HL-60 (cell line): ENCODE measurements at regions not wholly inside any gene's neighbourhood (a gene's known extent, or its start where the extent isn't known, plus 50 kb on each side); places are given as distances from the start of the nearest gene placed in this dataset.

ENCODE experiments used
- DNase-seq, 2 experiments: peaks; one replicate each; pipeline ENCODE4 v3.0.0-alpha.2; 2010 to 2020; ENCODE audit warnings: low read depth in 1 of 2, low spot score in 1 of 2
- H3K27ac ChIP-seq: fragments of 250-450 bp; sonication (Bioruptor Pico); replicated peaks from 2 replicates; pipeline ENCODE4 v1.5.1; 2020; ENCODE audit warnings: mild to moderate bottlenecking, moderate library complexity
- H3K27me3 ChIP-seq: fragments of 250-450 bp; sonication (Bioruptor Pico); 2 replicates; pipeline ENCODE4 v1.5.1; 2021; ENCODE audit warnings: mild to moderate bottlenecking, moderate library complexity; ENCODE audit not compliant: insufficient read depth, poor library complexity, severe bottlenecking
- H3K4me3 ChIP-seq: replicated peaks from 2 replicates; pipeline ENCODE4 v1.5.1; 2011; ENCODE audit warnings: mild to moderate bottlenecking, control low read depth, low read length; ENCODE audit not compliant: insufficient read depth
- CTCF ChIP-seq: IDR thresholded peaks from one replicate; pipeline ENCODE4 v1.5.1; 2011; ENCODE audit warnings: low read length, control low read depth, inconsistent platforms; ENCODE audit not compliant: insufficient read depth
- GABPA ChIP-seq: IDR thresholded peaks from 2 replicates; pipeline ENCODE4 v1.6.1; 2012; ENCODE audit warnings: low read depth
- POLR2AphosphoS5 ChIP-seq: IDR thresholded peaks from 2 replicates; pipeline ENCODE4 v1.6.1; 2012; ENCODE audit warnings: low read depth
- SPI1 ChIP-seq: IDR thresholded peaks from 2 replicates; pipeline ENCODE4 v1.6.1; 2012; ENCODE audit warnings: low read depth, mild to moderate bottlenecking, borderline replicate concordance
- TF ChIP-seq, protein P1 (sequence below): IDR thresholded peaks from 2 replicates; pipeline ENCODE4 v1.6.1; 2012; ENCODE audit warnings: low read depth; ENCODE audit not compliant: insufficient replicate concordance

GRCh38 chr21:32141318-32141633 lies 137.6 kb downstream of the MIS18A start:
- H3K27ac ChIP-seq: no peak overlapping the region
- no peak overlapping the region for H3K4me3 ChIP-seq
- no peaks in the 10 kb centered on the region for H3K27me3 ChIP-seq
- no peak for TF ChIP-seq SPI1
- TF ChIP-seq, protein P1, sequence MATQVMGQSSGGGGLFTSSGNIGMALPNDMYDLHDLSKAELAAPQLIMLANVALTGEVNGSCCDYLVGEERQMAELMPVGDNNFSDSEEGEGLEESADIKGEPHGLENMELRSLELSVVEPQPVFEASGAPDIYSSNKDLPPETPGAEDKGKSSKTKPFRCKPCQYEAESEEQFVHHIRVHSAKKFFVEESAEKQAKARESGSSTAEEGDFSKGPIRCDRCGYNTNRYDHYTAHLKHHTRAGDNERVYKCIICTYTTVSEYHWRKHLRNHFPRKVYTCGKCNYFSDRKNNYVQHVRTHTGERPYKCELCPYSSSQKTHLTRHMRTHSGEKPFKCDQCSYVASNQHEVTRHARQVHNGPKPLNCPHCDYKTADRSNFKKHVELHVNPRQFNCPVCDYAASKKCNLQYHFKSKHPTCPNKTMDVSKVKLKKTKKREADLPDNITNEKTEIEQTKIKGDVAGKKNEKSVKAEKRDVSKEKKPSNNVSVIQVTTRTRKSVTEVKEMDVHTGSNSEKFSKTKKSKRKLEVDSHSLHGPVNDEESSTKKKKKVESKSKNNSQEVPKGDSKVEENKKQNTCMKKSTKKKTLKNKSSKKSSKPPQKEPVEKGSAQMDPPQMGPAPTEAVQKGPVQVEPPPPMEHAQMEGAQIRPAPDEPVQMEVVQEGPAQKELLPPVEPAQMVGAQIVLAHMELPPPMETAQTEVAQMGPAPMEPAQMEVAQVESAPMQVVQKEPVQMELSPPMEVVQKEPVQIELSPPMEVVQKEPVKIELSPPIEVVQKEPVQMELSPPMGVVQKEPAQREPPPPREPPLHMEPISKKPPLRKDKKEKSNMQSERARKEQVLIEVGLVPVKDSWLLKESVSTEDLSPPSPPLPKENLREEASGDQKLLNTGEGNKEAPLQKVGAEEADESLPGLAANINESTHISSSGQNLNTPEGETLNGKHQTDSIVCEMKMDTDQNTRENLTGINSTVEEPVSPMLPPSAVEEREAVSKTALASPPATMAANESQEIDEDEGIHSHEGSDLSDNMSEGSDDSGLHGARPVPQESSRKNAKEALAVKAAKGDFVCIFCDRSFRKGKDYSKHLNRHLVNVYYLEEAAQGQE: no peak
- TF ChIP-seq GABPA: no peak
- no peak for TF ChIP-seq POLR2AphosphoS5
- no peak for TF ChIP-seq CTCF
- no peak for DNase-seq

DNA sequence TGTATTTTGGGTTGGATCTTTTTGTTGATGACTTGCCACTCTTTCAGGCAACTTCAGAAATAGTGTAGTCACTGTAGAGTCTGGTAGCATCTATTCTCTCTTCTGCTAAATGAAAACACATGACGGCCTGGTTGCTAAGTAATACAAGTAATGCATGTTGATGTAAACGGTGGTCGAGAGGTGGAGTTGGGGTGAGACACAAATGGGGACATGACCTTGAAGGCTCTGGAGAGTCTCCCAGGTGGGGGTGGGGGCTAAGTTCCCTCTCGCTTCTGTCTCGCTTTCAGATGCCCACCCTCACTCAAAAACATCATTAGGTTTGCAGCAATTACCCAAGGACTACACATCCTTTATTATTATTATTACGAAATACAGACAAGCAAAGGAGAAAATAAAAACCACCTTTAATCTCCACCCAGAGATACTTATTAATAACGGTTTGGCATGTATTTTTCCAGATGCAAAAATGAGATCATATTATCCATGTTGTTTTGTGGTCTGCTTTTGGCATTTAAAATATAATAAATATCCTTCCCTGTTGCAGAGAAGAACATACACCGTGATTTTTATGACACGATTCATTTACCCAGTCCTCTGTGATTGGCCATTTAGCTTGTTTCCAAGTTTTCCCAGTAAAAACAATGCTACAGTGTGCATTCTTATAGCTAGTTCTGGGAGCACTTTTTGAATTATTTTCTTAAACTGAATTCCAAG lies 138.1 kb downstream of the MIS18A start:
- H3K4me3 ChIP-seq: no peak overlapping the region
- DNase-seq: no peak
- no peak overlapping the region for H3K27ac ChIP-seq
- no peaks in the 10 kb centered on the region for H3K27me3 ChIP-seq
- TF ChIP-seq POLR2AphosphoS5: no peak
- TF ChIP-seq GABPA: no peak

DNA sequence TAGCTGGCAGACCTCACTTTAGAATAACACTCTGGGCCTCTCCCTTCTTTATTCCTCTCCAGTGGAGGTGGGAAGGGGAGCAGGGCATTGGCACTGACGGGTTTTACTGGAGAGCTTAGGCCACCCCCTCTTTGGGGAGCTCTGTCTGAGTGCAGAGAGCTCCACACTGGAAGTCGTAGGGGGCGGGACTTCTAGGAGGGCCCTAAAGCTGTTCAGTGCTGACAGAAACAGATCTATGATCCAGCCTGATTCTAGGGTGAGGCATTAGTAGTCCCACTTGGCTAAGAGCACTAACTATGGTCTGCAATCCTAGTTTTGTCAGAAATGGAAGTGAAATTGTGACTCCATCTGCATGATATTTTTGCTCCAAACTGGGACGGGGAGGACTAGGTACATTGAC lies 138.7 kb downstream of the MIS18A start:
- TF ChIP-seq CTCF (no peak), SPI1 (no peak), POLR2AphosphoS5 (no peak), GABPA (no peak)
- TF ChIP-seq, protein P1: no peak
- no peak overlapping the region for H3K4me3 ChIP-seq
- DNase-seq: no peak
- H3K27ac ChIP-seq: no peak overlapping the region
- H3K27me3 ChIP-seq: no peaks in the 10 kb centered on the region

- no peak for DNase-seq
- Histone ChIP-seq H3K27ac (no peak overlapping the region), H3K27me3 (no peaks in the 10 kb centered on the region), H3K4me3 (no peak overlapping the region)
- TF ChIP-seq GABPA (no peak), CTCF (no peak), SPI1 (no peak), POLR2AphosphoS5 (no peak)
- TF ChIP-seq, protein P1: no peak
These were observed 140.2 kb downstream of the MIS18A start for GRCh38 chr21:32138658-32139057.
